GM21576 (cell line): ENCODE measurements at regions not wholly inside any gene's neighbourhood (a gene's known extent, or its start where the extent isn't known, plus 50 kb on each side); places are given as distances from the start of the nearest gene placed in this dataset.
"Not testable (repeated sequence)": the region's sequence is repeated elsewhere in the genome, so short reads cannot be mapped to it uniquely, and the experiment has no call there.

Experiments used
- ATAC-seq: cut with Tn5 transposase; IDR thresholded peaks from one replicate; pipeline ENCODE4 v1.9.1; 2021; ENCODE audit warnings: mild to moderate bottlenecking, moderate library complexity; ENCODE audit not compliant: unreplicated experiment

DNA sequence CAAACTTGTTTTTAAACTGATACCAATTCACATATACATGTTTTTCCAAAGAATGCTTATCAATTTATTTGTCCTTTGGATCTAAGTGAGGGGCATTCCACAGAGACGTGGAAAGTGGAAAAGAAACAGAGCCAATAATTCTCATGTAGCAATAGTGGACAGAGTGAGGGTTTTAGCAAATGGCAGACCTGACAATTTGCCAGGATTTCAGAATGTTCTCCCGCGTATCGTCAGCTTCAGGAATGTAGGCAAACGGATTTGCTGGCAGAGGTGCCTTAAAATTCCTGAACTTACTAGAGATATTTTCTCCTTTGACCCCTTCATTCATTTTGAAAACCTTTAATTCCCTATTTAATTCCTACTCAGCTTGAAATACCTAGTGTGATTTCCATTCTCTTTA, 193.4 kb upstream of the CPHXL start:
- ATAC-seq: no peak

DNA sequence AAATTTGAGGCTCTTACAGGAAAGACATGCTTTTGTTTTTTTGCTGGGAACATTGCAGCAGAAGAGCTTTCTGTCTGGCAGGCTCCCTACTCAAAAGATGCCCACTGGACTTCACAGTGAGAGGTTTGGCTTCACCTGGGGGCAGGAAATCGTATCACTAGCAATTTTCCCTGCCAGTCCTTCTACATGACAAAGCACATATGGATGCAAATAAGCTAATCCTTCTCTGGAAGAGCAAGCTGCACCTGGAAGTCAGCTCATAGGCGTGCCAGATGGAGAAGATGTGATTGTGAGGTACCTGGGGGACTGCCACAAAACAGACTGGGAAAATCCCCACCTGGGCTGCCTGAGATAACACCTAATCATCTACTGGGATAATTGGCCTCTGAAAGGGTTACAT, 195.0 kb upstream of the CPHXL start:
- no peak for ATAC-seq

DNA sequence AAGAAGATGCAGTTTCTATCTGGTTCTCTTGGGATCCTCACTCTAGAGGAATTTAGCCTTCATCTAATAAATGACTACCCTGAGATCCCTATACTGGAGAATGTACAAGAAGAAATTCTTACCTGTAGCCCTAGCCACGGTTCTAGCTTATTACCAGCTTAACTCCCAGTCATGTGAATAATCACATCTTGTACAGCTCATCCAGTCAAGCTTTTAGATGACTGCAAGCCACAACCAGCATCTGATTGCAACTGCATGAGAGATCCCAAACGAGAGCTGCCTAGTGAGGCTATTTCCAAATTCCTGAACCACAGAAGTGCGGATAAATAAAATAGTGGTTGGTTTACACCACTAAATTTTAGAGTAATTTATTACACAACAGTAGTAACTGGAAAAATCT, 196.0 kb upstream of the CPHXL start:
- ATAC-seq: no peak

DNA sequence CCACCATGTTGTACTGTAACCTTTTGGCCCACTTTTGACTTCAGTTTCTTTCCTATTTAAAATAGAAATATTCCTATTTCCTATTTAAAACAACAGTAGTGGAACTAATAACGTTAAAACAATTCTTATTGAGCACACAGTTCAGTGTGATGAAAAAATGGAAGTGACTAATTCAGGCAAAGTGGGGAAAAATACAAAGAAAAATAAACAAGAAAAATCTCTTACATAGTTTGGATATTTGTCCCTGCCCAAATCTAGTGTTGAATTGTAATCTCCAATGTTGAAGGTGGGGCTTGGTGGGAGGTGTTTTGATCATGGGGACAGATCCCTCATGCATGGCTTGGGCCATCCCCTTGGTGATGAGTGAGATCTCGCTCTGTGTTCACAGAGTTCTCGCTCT, 198.1 kb upstream of the CPHXL start:
- no peak for ATAC-seq

DNA sequence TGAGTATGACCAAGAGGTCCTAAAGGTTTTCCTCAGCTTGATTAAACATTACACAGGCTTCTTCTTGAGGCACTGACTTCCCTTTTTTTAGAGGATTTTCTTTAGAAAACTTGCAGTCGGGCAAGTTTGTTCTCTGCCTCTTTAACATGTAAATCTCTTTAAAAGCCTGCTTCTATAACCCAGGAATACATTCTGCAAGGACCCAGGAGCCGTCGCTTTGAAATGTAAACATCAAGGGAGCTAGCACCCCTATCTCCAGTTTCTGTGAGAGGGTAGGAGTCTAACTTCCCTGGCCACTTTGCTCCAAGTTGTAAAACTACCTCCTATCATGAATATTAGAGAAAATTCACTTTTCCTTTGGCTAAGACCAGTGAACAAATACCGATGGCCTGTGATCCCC, 201.5 kb upstream of the CPHXL start:
- no peak for ATAC-seq

DNA sequence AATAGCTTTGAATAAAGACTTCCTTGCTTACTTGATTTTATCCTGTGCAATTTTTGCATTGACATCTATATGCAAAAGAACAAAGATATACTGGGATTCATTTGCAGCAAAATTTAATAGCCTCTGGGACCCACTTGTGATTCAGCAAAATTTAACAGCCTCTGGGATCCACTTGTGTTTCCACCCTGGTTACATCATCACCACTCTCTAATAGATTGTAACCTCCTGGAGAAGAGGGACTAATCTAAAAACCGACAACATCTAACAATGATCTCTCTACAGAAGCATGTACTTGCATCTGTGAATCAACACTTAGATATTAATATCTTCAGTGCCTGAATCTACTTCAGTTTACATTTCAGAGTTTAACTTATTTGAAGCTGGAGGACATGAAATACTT, 202.0 kb upstream of the CPHXL start:
- ATAC-seq: no peak

DNA sequence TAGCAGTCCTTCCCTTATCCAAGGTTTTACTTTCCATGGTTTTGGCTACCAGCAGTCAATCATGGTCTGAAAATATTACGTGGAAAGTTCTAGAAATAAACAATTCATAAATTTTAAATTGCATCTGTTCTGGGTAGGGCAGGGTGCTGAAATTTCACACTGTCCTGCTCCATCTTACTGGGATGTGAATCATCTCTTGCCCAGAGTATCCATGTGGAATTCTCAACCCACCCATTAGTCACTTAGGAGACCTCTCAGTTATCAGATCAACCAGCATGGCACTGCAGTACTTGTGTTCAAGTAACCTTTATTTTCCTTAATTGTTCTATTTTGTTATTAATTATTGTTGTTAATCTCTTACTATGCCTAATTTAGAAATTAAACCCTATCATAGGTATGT, 202.8 kb upstream of the CPHXL start:
- ATAC-seq: no peak

DNA sequence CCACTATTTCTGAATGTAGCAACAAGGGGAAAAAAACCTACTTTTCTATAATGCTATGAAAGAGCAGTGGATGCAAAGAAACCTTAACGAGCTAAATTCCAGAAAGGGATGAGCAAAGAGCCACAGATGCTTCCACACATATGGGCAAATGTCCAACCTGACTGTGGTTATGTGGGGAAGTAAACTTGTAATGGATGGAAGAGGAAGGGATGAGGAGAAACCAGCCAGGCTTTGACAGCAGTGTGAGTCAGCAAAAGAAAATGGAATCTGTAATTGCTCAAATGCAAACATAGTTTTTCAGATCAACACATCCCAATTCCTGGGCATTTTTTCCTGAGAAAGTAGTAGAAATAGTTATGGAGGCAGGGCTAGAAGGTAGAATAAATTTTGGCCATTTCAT, 204.8 kb upstream of the CPHXL start:
- no peak for ATAC-seq

DNA sequence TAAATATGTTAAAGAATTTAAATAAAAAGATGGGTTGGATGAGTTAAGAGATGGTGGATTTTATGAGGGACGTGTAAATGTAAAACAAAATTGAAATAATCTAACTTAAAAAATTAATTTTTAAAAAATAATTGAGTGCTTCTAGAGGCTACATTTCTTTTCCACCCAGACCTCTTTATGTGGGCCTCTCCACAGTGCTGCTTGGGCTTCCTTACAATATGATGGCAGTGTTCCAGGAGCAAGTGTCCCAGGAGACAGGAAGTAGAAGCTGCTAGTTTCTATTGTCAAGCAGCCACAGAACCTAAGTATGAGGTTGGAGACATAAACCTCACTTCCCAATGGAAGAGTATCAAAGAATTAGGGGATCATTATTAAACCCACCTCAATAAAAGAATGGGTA, 205.7 kb upstream of the CPHXL start:
- ATAC-seq: no peak

DNA sequence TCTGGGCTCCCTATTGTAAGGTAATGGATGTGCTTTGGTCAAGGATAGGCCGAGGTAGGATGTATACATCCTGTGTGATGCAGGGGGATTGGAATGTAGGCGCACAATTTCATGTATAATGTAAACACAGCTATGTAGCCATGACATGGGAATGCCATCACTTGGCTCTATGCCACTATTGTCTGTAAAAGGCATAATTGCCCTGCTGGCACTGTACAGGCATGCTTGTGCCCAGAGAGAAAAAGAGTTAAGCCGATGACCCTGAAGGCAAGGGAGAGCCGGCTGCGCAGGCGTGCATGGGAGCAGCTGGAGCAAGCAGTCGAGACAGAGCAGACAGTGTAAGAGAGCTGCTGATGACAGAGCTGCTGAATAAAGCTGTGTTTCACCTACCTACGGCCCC, 212.5 kb upstream of the CPHXL start:
- no peak for ATAC-seq

DNA sequence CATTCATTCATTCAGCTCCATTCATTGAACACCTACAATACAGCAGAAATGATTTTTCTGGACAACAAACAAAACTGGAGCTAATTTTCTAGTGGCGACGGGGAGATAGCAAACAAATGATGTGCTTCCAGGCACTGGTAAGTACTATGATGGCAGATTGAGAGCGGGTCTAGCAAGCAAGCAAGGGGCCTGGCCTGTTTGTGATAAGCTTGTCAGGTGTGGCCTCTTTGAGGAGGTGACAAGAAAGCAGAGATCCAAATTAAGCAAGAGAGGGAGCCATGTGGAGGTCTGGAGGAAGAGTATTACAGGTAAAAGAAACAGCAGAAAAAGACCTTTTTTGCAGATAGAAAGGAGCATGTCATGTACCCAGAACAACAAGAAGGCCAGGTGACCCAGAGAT, 216.1 kb upstream of the CPHXL start:
- ATAC-seq: no peak

DNA sequence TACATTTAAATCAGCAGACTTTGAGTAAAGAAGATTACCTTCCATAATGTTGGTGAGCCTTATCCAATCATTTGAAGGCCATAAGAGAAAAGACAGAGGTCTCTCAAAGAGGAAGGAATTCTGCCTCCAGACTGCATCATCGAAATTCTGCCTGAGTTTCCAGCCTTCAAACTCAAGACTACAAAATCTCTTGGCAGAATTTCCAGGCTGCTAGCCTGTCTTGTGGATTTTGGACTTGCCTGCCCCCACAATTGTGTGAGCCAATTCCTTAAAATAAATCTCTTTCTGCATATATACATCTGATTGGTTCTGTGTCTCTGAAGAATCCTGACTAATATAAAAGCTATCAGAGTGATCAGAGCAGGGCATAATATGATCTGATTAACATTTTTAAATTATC, 216.6 kb upstream of the CPHXL start:
- ATAC-seq: no peak

DNA sequence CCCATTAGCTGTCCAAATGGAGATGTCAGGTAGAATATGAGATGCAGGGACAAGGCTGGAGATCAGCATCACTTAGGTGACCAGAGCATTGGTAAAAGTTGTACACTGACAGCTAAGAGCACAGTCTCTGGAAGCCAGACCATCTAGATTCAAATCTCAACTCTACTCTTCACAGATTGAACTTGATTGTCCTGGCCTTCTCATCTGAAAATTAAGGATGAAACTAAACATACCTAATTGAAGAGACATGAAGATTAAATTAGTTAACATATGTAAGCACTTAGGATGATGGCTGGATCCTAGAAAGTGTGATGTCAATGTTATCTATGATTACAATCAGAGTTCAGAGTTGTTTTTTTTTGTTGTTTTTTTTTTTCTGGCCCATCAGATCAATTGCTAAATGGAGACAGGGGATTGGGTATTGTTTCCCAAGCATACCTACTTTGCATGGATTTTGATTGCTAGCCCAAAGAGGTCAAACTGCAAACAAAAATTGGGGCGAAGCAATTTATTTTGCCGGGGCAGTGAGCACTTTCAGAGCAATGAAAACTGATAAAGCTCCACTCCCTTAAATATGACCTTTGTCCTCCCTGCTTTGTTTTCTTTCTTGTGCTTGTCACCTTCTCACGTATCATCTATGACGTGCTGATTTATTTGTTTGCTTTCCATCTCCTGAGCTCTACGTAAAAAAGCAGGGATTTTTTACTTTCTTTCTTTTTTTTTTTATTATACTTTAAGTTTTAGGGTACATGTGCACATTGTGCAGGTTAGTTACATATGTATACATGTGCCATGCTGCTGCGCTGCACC, 217.6 kb upstream of the CPHXL start:
- no peak for ATAC-seq

DNA sequence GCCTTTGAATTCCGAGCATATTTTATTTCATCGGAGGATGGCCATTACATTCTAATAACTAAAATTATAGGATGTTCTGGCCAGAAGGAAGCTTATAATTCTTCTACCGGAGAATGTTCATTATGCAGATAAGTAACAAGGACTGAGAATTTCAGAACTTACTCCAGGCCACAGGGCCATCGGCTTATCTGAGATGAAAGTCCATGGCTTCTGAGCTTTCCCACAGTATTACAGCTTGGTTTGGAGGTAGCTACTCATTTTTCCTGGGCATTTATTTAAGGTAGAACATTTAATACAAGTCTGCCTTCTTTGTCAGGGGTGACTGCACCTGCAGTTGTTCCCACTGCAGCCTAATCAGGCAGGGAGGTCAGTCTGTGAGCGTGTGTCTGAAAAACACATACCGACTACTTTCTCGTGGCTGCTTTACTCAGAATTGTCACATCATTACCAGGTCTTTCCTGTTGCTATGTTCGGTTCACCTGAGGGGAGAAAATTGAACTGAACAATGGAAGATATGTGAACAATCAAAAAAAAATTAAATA, 219.7 kb upstream of the CPHXL start:
- no peak for ATAC-seq

DNA sequence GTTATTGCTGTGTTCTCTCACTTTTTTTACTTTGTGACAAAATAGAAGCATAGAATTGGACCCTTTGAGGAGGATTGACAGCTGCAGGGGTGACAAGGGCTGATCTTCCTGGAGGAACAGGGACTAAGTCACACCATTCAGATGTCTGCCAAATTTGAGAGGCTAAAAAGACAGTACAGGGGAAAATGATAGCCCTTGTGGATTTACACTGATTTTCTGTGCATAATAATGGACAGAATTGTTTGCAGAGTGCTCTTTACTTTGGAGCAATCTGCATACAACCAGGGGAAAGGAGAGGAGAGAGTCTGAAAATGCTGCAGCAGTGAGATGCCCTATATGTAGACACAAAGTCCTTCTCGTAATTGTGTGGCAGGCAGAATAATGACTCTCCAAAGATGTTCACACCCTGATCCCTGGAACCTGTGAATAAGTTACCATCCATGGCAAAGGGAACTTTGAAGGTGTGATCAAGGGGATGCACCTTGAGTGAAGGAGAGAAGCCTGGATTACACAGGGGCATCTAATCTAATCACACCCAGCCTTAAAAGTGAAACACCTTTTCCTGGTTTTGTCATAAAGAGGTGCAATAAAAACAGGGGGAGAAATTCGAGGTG, 221.4 kb upstream of the CPHXL start:
- ATAC-seq: no peak

DNA sequence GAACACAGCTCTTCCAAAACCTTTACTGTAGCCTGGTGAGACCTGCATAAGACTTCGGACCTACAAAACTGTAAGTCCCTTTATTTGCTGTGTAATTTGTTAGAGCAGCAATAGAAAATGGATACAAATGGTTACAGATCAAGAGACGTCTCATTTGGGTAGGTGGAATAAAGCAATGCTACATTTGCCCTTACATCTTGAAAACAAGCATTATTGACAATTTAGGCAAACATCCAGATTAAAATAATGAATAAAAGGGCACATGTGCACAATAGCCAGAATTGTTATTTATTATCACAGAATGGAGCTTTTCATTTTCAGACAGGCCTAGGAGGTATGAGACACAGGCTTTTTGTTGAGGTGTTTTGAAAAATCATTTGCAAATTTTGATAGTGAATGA, 222.2 kb upstream of the CPHXL start:
- ATAC-seq: no peak

DNA sequence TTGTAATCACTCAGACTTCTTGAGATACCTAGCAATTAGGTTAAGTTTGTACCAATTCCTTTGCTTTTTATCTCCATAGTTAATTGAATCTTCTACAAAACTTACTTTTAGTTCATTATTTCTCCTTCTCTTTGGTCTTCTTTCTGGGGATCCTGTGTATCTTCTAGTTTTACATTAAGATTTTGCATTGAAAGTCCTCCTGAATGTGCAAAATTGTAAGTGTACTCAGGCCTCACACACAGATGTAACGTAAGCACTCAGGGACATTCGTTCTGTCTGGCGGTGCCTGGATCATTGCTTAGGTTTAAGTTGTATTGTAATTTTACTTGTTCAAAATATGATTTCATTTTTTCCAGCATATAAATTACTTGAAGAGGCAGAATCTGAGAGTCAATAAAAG, 222.6 kb upstream of the CPHXL start:
- ATAC-seq: no peak

DNA sequence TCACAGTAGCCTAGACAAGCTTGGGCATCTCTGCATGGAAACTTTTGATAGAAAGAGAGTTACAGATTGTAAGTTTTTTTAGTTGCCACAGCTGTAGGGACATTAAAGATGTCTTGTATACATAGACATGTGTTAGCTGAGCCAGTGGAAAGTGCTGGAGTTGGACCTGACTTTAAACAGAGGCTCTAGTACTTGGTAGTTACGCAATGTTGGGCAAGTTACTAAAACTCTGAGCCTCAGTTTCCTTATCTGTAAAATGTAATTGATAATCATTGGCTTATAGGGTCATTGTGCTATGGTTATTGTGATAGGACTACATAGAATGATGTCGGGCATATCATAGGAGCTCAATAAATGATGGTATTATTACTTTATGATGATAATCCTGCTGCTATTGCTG, 225.8 kb upstream of the CPHXL start:
- no peak for ATAC-seq

DNA sequence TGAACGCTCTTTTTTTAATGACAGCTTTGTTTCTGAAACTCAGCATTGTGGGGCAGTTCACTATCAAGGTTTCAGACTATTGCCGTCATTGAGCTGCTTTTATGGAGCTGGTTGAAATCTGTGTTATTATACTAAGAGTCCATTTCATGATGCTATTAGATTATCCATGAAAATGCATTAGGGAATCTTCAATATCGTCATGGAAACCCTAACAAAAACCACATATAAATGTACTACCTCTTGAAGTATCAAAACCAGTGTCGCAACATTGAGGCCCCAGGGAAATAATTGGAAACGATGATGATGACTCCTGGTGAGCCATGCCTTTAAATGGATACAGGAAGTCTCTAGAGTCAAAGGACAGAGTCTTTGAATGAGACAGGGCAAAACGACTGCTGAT, 231.6 kb upstream of the CPHXL start:
- no peak for ATAC-seq

DNA sequence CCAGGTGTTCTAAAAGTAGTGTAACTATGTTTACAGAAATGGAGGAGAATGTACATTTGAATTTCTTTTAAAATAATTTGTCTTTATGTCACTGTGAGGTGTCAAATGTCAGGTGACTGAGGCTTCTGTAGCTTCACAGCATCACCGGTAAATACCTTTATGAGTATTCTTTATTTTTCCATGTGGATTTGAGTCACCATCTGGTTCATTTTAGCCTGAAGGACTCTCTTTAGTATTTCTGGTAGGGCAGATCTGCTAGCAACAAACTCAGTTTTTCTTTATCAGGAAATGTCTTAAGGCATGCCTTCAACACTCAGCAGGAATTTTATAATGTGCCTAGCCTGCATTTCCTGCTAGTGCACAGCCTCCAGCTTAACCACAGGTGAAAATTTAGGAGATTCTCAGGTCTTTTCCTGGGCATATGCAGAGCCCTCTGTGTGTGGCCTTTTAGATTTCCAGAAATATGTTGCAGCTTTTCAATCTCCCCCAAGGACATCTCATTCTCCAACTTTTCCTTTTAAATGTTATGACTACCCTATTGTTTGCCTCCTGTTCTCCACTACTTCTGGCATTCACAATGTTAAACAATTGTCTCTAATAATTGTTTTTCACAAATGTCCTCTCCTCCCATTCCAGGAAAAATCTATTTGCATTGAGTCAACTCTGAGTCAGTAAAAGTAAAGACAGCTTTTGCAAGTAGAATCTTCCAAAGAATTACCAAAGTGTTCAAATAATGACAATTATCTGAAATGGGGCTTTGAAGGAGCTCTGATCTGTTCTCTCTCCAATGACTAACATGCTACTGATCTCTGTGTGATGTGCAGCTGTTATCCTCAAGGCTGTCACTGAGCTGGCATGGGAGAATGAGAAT, 239.4 kb upstream of the CPHXL start:
- ATAC-seq: no peak

DNA sequence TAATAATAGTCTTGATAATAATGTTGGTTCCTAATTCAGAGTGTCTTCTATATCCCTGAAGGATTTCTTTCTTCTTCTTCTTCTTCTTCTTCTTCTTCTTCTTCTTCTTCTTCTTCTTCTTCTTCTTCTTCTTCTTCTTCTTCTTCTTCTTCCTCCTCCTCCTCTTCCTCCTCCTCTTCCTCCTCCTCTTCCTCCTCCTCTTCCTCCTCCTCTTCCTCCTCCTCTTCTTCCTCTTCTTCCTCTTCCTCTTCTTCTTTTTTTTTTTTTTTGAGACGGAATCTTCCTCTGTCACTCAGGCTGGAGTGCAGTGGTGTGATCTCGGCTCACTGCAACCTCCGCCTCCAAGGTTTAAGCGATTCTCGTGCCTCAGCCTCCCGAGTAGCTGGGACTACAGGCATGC, 242.8 kb upstream of the CPHXL start:
- ATAC-seq: not testable (repeated sequence)

DNA sequence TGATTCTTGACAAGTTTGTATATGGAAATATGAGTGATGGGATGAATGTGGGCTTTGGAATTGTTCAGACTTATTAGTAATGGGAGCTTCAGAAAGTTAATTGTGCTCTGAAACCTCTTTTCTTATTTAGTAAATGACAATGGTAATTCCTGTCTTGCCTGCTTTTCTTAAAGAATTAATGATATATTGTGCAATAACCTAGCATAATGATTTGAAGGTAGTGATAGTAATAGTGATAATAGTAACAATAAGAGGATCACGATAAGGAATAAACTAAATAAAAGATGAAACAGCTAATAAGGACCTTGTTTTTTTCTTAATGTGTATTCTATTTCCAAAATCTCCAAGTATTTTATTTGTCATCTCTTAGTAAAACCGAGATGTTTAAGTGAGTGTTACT, 245.0 kb upstream of the CPHXL start:
- ATAC-seq: no peak
